Caco-2 (cell line): ENCODE measurements at regions not wholly inside any gene's neighbourhood (a gene's known extent, or its start where the extent isn't known, plus 50 kb on each side); places are given as distances from the start of the nearest gene placed in this dataset.

Source experiments
- BruUV-seq: library from RNA; stranded (reverse); fragments of 400-500 nt; replicated peaks from 2 replicates; lab custom pipeline; 2021; lab: Mats Ljungman, UMichigan
- CTCF ChIA-PET: fragments of 300-600 bp; sonication (Branson Sonifier 250); formaldehyde crosslinking; loops from one replicate; lab custom pipeline; 2022; ENCODE audit warnings: antibody characterized with exemption; lab: Charles Lee
- POLR2A ChIA-PET: fragments of 300-600 bp; sonication (Branson Sonifier 250); formaldehyde crosslinking; loops from one replicate; lab custom pipeline; 2022; ENCODE audit warnings: antibody characterized with exemption; lab: Charles Lee
- DNase-seq, 2 experiments: peaks; one replicate each; pipeline versions ENCODE4 v3.0.0 to v3.0.0-alpha.2; 2020 to 2022
- H3K27me3 ChIP-seq: replicated peaks from 2 replicates; pipeline ENCODE4 v1.6.0; 2011; ENCODE audit warnings: low read length; ENCODE audit not compliant: control insufficient read depth, insufficient read depth
- H3K36me3 ChIP-seq: 2 replicates; pipeline ENCODE4 v1.5.1; 2011; ENCODE audit warnings: low read length; ENCODE audit not compliant: control insufficient read depth, insufficient read depth
- H3K4me1 ChIP-seq: fragments of 250-450 bp; sonication (Bioruptor Pico); 2 replicates; pipeline ENCODE4 v1.5.1; 2020; ENCODE audit warnings: mild to moderate bottlenecking
- H3K4me3 ChIP-seq: 2 replicates; pipeline ENCODE4 v1.5.1; 2011; ENCODE audit warnings: low read depth, mild to moderate bottlenecking, control low read depth, low read length
- H3K9me3 ChIP-seq: fragments of 250-450 bp; sonication (Bioruptor Pico); 2 replicates; pipeline ENCODE4 v1.5.1; 2020; ENCODE audit warnings: mild to moderate bottlenecking, moderate library complexity
- H3K27ac Mint-ChIP-seq: one replicate; pipeline ENCODE4 v1.8.0; 2022; ENCODE audit warnings: mixed read lengths; ENCODE audit not compliant: unreplicated experiment
- H3K27me3 Mint-ChIP-seq: one replicate; pipeline ENCODE4 v1.8.0; 2022; ENCODE audit warnings: mixed read lengths; ENCODE audit not compliant: insufficient read depth, unreplicated experiment
- H3K36me3 Mint-ChIP-seq: one replicate; pipeline ENCODE4 v1.8.0; 2022; ENCODE audit warnings: mild to moderate bottlenecking, mixed read lengths; ENCODE audit not compliant: insufficient read depth, unreplicated experiment
- H3K4me1 Mint-ChIP-seq: one replicate; pipeline ENCODE4 v1.8.0; 2022; ENCODE audit warnings: low read depth, mixed read lengths; ENCODE audit not compliant: unreplicated experiment
- H3K4me3 Mint-ChIP-seq: one replicate; pipeline ENCODE4 v1.8.0; 2022; ENCODE audit warnings: mild to moderate bottlenecking, moderate library complexity, mixed read lengths; ENCODE audit not compliant: unreplicated experiment
- H3K9me3 Mint-ChIP-seq: one replicate; pipeline ENCODE4 v1.8.0; 2022; ENCODE audit warnings: mixed read lengths; ENCODE audit not compliant: unreplicated experiment
- CTCF ChIP-seq, 2 experiments: fragments of 200-600 bp in 1 of 2; IDR thresholded peaks; 1 replicate in 1 of 2; 2 replicates in 1 of 2; pipeline versions ENCODE4 v1.5.1 to v1.8.0; 2011 to 2022; ENCODE audit warnings: antibody characterized with exemption in 1 of 2, control low read depth in 1 of 2, inconsistent platforms in 1 of 2, low read depth in 1 of 2, low read length in 1 of 2, mild to moderate bottlenecking in 1 of 2, moderate library complexity in 1 of 2; ENCODE audit not compliant: insufficient read depth in 1 of 2, severe bottlenecking in 1 of 2, unreplicated experiment in 1 of 2
- intact Hi-C: fragments of 100-400 bp; cut with micrococcal nuclease; formaldehyde crosslinking; loops from one replicate; pipeline ENCODE4 v1.10.0; 2022; ENCODE audit not compliant: unreplicated experiment

- POLR2A ChIA-PET, result no interaction called here
- Mint-ChIP-seq H3K27me3 (no peaks in the 10 kb centered on the region), H3K27ac (no peak overlapping the region), H3K4me3 (no peak overlapping the region), H3K9me3 (peaks cover 11% of the 10 kb centered on the region), H3K36me3 (peaks cover 18% of the 10 kb centered on the region), H3K4me1 (peaks cover 36% of the 10 kb centered on the region)
- Histone ChIP-seq H3K9me3 (peaks cover 10% of the 10 kb centered on the region), H3K36me3 (0 out of 2 replicates have a peak, but pooled peaks cover 1% of the 10 kb centered on the region), H3K27me3 (no peaks in the 10 kb centered on the region), H3K4me1 (peaks cover 46% of the 10 kb centered on the region), H3K4me3 (no peak overlapping the region)
- intact Hi-C loops, result loop anchor here (2.0 to 5.0 kb wide), 3 partner anchors 15 to 463 kb away; no protein-coding TSS in a partner anchor
- TF ChIP-seq CTCF (IDR thresholded peaks at IDR 0.05; ENCODE audit: insufficient read depth in 1 of 2, low read depth in 1 of 2, low read length in 1 of 2, severe bottlenecking in 1 of 2, unreplicated experiment in 1 of 2), result no peak
- DNase-seq, result peak in 1 of 2 experiments; percentile 7
- CTCF ChIA-PET, result no interaction called here
- BruUV-seq, result no TSS peak
Measured at GRCh38 chr2:43019536-43020183, 206.7 kb downstream of the ZFP36L2 start.

- peak overlapping the region; percentile 24 for H3K27ac Mint-ChIP-seq
- peaks cover 16% of the 10 kb centered on the region for H3K36me3 Mint-ChIP-seq
- TF ChIP-seq CTCF (IDR thresholded peaks at IDR 0.05; ENCODE audit: insufficient read depth in 1 of 2, low read depth in 1 of 2, low read length in 1 of 2, severe bottlenecking in 1 of 2, unreplicated experiment in 1 of 2), result no peak
- no peaks in the 10 kb centered on the region for H3K27me3 Mint-ChIP-seq
- POLR2A ChIA-PET, result interaction anchor here (1.1 kb wide), 1 partner anchor 14 kb away, joined by 3 read pairs; no protein-coding TSS in a partner anchor
- no TSS peak for BruUV-seq
- Histone ChIP-seq H3K36me3 (0 out of 2 replicates have a peak, but pooled peaks cover 1% of the 10 kb centered on the region), H3K9me3 (peaks cover 10% of the 10 kb centered on the region), H3K27me3 (no peaks in the 10 kb centered on the region), H3K4me1 (peaks cover 46% of the 10 kb centered on the region), H3K4me3 (no peak overlapping the region)
- DNase-seq, result peak in 1 of 2 experiments; percentile 12
- CTCF ChIA-PET, result interaction anchor here (1.1 kb wide), 2 partner anchors 39 to 144 kb away, joined by 3 to 5 read pairs; no protein-coding TSS in a partner anchor
- H3K9me3 Mint-ChIP-seq, result peaks cover 11% of the 10 kb centered on the region
- intact Hi-C loops, result loop anchor here (2.0 kb wide), 1 partner anchor 14 kb away; no protein-coding TSS in a partner anchor
- H3K4me1 Mint-ChIP-seq, result peaks cover 35% of the 10 kb centered on the region
- no peak overlapping the region for H3K4me3 Mint-ChIP-seq
Measured at GRCh38 chr2:43019025-43019367, 207.4 kb downstream of the ZFP36L2 start.

- CTCF ChIA-PET, result interaction anchor here (0.6 to 1.1 kb wide), 5 partner anchors 19 to 144 kb away, joined by 3 to 5 read pairs (median 4); no protein-coding TSS in a partner anchor
- no peak overlapping the region for H3K4me3 ChIP-seq
- H3K27me3 Mint-ChIP-seq, result no peaks in the 10 kb centered on the region
- BruUV-seq, result no TSS peak
- no peak overlapping the region for H3K4me3 Mint-ChIP-seq
- peaks cover 10% of the 10 kb centered on the region for H3K9me3 ChIP-seq
- no peak for TF ChIP-seq CTCF (IDR thresholded peaks at IDR 0.05; ENCODE audit: insufficient read depth in 1 of 2, low read depth in 1 of 2, low read length in 1 of 2, severe bottlenecking in 1 of 2, unreplicated experiment in 1 of 2)
- no peaks in the 10 kb centered on the region for H3K27me3 ChIP-seq
- H3K9me3 Mint-ChIP-seq, result peaks cover 11% of the 10 kb centered on the region
- peaks cover 35% of the 10 kb centered on the region for H3K4me1 Mint-ChIP-seq
- H3K4me1 ChIP-seq, result peaks cover 44% of the 10 kb centered on the region
- intact Hi-C loops, result loop anchor here (1.0 to 2.0 kb wide), 2 partner anchors 14 to 39 kb away; no protein-coding TSS in a partner anchor
- H3K27ac Mint-ChIP-seq, result peak overlapping the region; percentile 24
- DNase-seq, result peak; percentile 84 to 88
- 0 out of 2 replicates have a peak, but pooled peaks cover 1% of the 10 kb centered on the region for H3K36me3 ChIP-seq
- POLR2A ChIA-PET, result interaction anchor here (1.1 kb wide), 1 partner anchor 13 kb away, joined by 3 read pairs; no protein-coding TSS in a partner anchor
- H3K36me3 Mint-ChIP-seq, result peaks cover 16% of the 10 kb centered on the region
Measured at GRCh38 chr2:43018179-43019024, 208.0 kb downstream of the ZFP36L2 start.
